Fibroblast of mammary gland (primary cell): ENCODE measurements at regions not wholly inside any gene's neighbourhood (a gene's known extent, or its start where the extent isn't known, plus 50 kb on each side); places are given as distances from the start of the nearest gene placed in this dataset.

ENCODE experiments used
- DNase-seq: peaks from one replicate; pipeline ENCODE4 v3.0.0-alpha.2; 2010; ENCODE audit warnings: low read depth
- H3K4me3 ChIP-seq: 2 replicates; pipeline ENCODE4 v1.5.1; 2011; ENCODE audit warnings: low read depth, mild to moderate bottlenecking, low read length, moderate library complexity; ENCODE audit not compliant: control insufficient read depth
- TF ChIP-seq, protein P1 (sequence below): conservative IDR thresholded peaks from 2 replicates; pipeline ENCODE4 v1.5.1; 2011; ENCODE audit warnings: low read depth, low read length, inconsistent platforms; ENCODE audit not compliant: control insufficient read depth, insufficient read depth

- H3K4me3 ChIP-seq: no peak overlapping the region
- DNase-seq: peak; percentile 8
- TF ChIP-seq, protein P1, sequence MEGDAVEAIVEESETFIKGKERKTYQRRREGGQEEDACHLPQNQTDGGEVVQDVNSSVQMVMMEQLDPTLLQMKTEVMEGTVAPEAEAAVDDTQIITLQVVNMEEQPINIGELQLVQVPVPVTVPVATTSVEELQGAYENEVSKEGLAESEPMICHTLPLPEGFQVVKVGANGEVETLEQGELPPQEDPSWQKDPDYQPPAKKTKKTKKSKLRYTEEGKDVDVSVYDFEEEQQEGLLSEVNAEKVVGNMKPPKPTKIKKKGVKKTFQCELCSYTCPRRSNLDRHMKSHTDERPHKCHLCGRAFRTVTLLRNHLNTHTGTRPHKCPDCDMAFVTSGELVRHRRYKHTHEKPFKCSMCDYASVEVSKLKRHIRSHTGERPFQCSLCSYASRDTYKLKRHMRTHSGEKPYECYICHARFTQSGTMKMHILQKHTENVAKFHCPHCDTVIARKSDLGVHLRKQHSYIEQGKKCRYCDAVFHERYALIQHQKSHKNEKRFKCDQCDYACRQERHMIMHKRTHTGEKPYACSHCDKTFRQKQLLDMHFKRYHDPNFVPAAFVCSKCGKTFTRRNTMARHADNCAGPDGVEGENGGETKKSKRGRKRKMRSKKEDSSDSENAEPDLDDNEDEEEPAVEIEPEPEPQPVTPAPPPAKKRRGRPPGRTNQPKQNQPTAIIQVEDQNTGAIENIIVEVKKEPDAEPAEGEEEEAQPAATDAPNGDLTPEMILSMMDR: no peak
Observed at GRCh38 chr10:95121904-95122303, 52.6 kb upstream of the CYP2C8 start.
